Stimulated activated naive CD8-positive, alpha-beta T cell treated with anti-CD3 and anti-CD28 coated beads, Interleukin-15, Interleukin-2, amounts not matched to agents 100 ng/mL and 50 ng/mL, for 24 hours (primary cell): ENCODE measurements at regions not wholly inside any gene's neighbourhood (a gene's known extent, or its start where the extent isn't known, plus 50 kb on each side); places are given as distances from the start of the nearest gene placed in this dataset.

Source experiments
- H3K27ac Mint-ChIP-seq: one replicate; pipeline ENCODE4 v1.8.0; 2021; ENCODE audit warnings: mild to moderate bottlenecking, mixed read lengths
- H3K27me3 Mint-ChIP-seq: one replicate; pipeline ENCODE4 v1.8.0; 2021; ENCODE audit warnings: mixed read lengths
- H3K36me3 Mint-ChIP-seq: one replicate; pipeline ENCODE4 v1.8.0; 2021; ENCODE audit warnings: low read depth, mixed read lengths
- H3K4me1 Mint-ChIP-seq: one replicate; pipeline ENCODE4 v1.8.0; 2021; ENCODE audit warnings: low read depth, mixed read lengths
- H3K4me3 Mint-ChIP-seq: one replicate; pipeline ENCODE4 v1.8.0; 2021; ENCODE audit warnings: mild to moderate bottlenecking, mixed read lengths
- H3K9me3 Mint-ChIP-seq: one replicate; pipeline ENCODE4 v1.8.0; 2021; ENCODE audit warnings: mixed read lengths

GRCh38 chr5:146254223-146254622 lies 50.8 kb downstream of the RBM27 start:
- H3K27ac Mint-ChIP-seq = no peak overlapping the region
- no peak overlapping the region for H3K4me3 Mint-ChIP-seq
- H3K9me3 Mint-ChIP-seq = no peaks in the 10 kb centered on the region
- H3K4me1 Mint-ChIP-seq = peaks cover 7% of the 10 kb centered on the region
- peaks cover 63% of the 10 kb centered on the region for H3K36me3 Mint-ChIP-seq
- no peaks in the 10 kb centered on the region for H3K27me3 Mint-ChIP-seq

DNA sequence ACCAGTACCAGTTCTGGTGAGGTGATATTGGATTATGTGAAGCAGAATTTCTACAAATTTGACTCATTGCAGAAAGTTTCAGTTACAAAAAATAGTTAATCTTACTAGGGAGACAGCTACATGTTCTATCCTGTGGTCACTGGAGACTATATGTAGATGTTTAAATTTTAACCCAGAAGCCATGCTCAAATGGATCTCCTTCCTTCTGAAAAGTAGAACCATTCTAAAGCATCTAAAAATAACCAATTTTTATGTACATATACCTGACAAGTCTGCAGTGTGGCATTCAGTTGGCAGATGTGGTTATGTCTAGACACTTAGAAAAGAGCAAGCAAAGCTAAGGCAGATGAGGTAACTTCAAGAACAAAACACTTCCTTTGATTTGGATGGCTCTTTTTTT lies 65.5 kb upstream of the POU4F3 start:
- Mint-ChIP-seq H3K4me3 (no peak overlapping the region), H3K9me3 (no peaks in the 10 kb centered on the region), H3K36me3 (peaks cover 77% of the 10 kb centered on the region)

DNA sequence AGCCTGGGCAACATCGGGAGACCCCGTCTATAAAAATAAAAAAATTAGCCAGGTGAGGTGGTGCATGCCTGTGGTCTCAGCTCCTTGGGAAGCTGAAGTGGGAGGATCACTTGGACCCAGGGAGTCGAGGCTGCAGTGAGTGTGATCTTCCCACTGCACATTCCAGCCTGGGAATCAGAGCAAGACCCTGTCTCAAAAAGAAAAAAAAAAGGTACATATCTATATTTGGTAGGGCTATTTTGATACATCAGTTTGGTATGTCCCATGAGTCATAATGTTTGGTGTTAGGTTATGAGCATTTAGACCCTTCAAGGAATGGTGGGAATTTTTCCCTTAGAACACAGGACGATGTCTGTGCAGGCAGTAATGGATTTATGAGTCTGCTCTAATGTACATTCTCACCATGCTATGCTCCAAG lies 55.3 kb upstream of the POU4F3 start:
- H3K27ac Mint-ChIP-seq = no peak overlapping the region
- no peak overlapping the region for H3K4me3 Mint-ChIP-seq
- H3K27me3 Mint-ChIP-seq = no peaks in the 10 kb centered on the region
- H3K36me3 Mint-ChIP-seq = peaks cover 50% of the 10 kb centered on the region
- H3K4me1 Mint-ChIP-seq = no peaks in the 10 kb centered on the region
- no peaks in the 10 kb centered on the region for H3K9me3 Mint-ChIP-seq

More for the DNA sequence above, 65.5 kb upstream of the POU4F3 start:
- no peak overlapping the region for H3K27ac Mint-ChIP-seq
- no peaks in the 10 kb centered on the region for H3K27me3 Mint-ChIP-seq
- H3K4me1 Mint-ChIP-seq = no peaks in the 10 kb centered on the region

DNA sequence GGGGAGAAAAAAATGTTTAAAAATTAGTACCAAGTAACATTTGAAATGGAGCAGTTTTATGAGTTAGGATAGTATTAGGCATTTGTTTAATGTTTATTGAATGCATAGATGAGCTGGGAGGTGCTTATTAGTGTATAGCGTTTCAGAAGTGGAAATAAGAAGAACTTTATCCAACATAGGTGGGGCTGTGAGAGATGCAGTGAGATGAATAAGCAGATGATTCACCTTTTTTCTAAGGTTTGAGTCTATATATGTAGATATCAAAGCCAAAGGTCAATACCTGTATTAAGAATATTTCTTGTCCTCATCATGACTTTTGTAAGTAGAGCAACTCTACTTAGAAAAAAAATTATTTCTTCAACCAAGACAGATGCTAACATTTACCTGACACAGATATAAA lies 54.6 kb upstream of the POU4F3 start:
- Mint-ChIP-seq H3K9me3 (no peaks in the 10 kb centered on the region), H3K4me1 (no peaks in the 10 kb centered on the region), H3K27me3 (no peaks in the 10 kb centered on the region), H3K36me3 (peaks cover 49% of the 10 kb centered on the region), H3K4me3 (no peak overlapping the region), H3K27ac (no peak overlapping the region)
